ENCODE measurements at regions not wholly inside any gene's neighbourhood (a gene's known extent, or its start where the extent isn't known, plus 50 kb on each side); places are given as distances from the start of the nearest gene placed in this dataset.
A peak's percentile ranks its signal among the peaks of the same experiment; 100 is the strongest.

DNA sequence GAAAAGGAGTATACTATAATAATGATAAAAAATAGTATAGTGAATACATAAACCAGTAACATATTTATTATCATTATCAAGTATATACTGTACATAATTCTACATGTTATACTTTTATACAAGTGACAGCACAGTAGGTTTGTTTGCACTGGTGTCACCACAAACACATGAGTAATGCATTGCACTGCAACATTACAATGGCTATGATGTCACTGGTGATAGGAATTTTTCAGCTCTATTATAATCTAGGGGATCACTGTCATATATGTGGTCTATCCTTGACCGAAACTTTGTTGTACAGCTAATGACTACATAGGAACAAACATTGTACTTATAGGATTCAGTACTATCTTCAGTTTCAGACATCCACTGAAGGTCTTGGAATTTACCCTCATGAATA lies 165.8 kb upstream of the SYT1 start:
- in situ Hi-C loops (cut with HindIII; ENCODE audit: low pct_unique_long_range_greater_than_20kb, low sequenced_read_pairs): no loop called here
- DNase-seq (ENCODE audit: low read depth): no peak

DNA sequence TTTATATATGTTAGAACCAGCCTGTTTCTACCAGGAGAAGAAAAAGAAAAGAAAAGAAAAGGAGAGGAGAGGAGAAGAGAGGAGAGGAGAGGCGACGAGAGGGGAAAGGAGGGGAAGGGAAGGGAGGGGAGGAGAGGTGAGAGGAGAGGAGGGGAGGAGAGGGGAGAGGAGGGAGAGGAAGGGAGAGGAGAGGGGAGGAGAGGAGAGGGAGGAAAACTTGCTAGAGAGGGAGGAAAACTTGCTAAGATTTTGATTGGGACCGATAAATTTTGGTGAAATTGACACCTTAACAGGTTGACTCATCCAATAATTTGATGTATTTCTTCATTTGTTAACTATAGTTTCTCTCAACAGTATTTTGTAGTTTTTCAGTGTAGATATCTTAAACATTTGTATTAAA lies 164.0 kb upstream of the SYT1 start:
- in situ Hi-C loops (cut with HindIII; ENCODE audit: low pct_unique_long_range_greater_than_20kb, low sequenced_read_pairs): no loop called here

DNA sequence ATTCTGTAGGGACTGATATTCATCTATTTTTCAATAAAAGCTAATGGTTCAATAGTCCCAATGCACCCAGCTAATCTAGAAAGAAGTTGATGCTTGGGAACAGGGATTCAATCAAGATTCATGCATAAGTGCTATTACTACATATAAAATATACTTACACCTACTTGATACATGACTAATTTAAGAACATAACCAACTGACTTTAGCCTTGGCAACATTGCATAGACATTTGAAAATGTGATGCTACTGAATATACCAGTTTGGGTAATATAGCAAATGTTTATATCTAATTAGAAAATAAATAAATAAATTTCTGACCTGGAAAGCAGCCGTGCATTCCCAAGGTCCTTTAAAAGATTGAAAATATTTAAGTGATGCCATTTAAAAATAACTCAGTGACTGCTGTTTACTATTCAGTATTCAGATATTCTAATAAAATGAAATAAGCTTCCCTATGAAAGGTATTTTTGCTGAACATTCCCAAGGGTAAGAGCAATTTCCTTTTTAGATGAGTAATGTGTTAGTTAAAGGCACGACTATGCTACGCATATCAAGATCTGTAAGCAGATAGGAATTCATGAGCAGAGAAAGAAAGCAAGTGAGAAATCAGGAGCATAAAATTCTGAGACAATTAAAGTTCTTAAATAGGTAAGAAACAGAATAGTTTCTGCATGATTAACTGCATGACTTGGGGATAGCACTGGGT lies 160.6 kb upstream of the SYT1 start:
- DNase-seq (ENCODE audit: low read depth): peak; percentile 81
- in situ Hi-C loops (cut with HindIII; ENCODE audit: low pct_unique_long_range_greater_than_20kb, low sequenced_read_pairs): no loop called here

More for the DNA sequence above, 164.0 kb upstream of the SYT1 start:
- DNase-seq (ENCODE audit: low read depth): no peak

- in situ Hi-C loops (cut with HindIII; ENCODE audit: low pct_unique_long_range_greater_than_20kb, low sequenced_read_pairs): no loop called here
- no peak for DNase-seq (ENCODE audit: low read depth)
Measured at GRCh38 chr12:78711954-78712353, 152.6 kb upstream of the SYT1 start.

DNA sequence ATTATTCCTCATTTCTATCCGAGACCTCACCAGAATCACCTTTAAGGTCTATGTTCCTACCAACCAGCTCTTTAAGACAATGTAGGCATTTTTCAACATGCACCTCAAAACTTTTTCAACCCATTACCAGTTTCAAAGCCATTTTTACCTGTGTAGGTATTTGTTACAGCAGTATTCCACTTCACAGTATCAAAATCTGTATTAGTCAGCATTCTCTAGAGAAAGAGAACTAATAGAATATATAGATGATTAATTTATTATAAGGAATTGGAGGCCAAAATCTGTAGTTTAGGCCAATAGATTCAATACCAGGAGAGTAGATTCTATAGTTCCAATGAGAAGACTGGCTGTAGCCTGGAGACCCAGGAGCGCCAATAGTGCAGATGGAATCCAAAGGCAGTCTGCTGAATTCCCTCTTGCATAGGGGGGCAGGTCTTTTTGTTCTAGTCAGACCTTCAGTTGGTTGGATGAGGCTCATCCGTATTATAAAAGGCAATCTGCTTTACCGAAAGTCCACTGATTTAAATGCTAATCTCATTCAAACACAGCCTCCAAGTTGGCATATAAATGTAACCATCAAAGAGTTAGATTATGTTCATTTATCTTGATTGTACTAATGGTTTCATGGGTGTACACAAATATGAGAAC lies 151.6 kb upstream of the SYT1 start:
- in situ Hi-C loops (cut with HindIII; ENCODE audit: low pct_unique_long_range_greater_than_20kb, low sequenced_read_pairs): no loop called here
- no peak for DNase-seq (ENCODE audit: low read depth)

DNA sequence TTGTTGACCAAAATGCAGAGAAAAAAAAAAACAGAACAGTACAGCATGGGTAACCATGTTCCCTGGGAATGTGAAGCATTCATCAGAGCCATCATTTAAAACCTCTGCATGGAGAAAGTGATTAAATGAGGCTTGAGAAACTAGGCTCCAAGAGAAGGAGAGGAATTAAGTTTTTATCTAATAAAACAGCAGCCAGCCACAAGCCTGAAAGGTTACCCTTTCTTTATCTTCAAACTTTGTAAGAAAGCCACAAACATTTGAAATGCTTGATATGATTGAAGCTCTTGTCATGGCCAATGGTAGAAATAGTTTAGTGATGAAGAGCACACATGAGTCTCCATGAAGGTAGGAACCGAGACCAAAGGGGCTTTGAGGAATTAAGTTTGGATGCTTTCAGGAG lies 144.9 kb upstream of the SYT1 start:
- in situ Hi-C loops (cut with HindIII; ENCODE audit: low pct_unique_long_range_greater_than_20kb, low sequenced_read_pairs): no loop called here
- no peak for DNase-seq (ENCODE audit: low read depth)

DNA sequence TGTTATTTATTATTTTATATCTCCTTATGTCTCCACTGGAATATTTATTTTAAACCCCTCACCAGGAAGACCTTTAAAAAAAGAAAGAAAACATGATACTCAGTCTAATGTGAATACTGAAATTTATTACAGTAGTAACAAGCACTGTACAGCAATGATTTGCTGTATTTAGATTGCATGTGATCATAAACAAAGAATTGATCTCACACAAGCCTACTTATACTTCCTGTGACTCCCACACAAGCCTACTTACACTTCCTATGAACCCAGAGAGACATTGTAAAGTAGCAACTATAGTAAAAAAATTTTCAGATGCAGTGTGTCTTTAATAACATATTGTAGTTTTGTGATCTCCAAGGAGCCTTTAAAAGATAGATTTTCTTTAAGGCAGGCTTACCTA lies 142.7 kb upstream of the SYT1 start:
- in situ Hi-C loops (cut with HindIII; ENCODE audit: low pct_unique_long_range_greater_than_20kb, low sequenced_read_pairs): no loop called here
- no peak for DNase-seq (ENCODE audit: low read depth)

- no peak for DNase-seq (ENCODE audit: low read depth)
- in situ Hi-C loops (cut with HindIII; ENCODE audit: low pct_unique_long_range_greater_than_20kb, low sequenced_read_pairs): no loop called here
Measured at GRCh38 chr12:78725033-78725432, 139.5 kb upstream of the SYT1 start.

GRCh38 chr12:78725951-78726580 lies 138.5 kb upstream of the SYT1 start:
- no peak for DNase-seq (ENCODE audit: low read depth)

DNA sequence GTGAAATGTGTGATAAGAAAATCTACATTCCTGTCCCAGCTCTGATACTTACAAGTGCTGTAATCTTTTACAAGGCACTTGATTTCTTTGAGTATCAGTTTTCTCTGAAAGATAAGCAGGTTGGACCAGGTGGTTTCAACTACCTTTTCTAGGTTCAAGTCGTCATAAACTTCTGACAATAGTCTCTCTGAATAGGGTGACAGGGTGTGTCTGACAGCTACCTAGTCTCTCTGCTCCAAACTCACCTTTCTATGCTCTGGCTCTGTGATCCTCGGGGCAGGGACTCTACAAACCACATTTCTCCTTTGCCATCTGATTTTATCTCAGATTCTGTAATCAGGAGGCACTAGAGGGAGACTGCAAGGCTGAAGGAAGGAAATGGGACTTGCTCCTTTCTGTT lies 137.7 kb upstream of the SYT1 start:
- in situ Hi-C loops (cut with HindIII; ENCODE audit: low pct_unique_long_range_greater_than_20kb, low sequenced_read_pairs): no loop called here
- DNase-seq (ENCODE audit: low read depth): no peak

More at GRCh38 chr12:78725951-78726580, 138.5 kb upstream of the SYT1 start:
- in situ Hi-C loops (cut with HindIII; ENCODE audit: low pct_unique_long_range_greater_than_20kb, low sequenced_read_pairs): no loop called here

DNA sequence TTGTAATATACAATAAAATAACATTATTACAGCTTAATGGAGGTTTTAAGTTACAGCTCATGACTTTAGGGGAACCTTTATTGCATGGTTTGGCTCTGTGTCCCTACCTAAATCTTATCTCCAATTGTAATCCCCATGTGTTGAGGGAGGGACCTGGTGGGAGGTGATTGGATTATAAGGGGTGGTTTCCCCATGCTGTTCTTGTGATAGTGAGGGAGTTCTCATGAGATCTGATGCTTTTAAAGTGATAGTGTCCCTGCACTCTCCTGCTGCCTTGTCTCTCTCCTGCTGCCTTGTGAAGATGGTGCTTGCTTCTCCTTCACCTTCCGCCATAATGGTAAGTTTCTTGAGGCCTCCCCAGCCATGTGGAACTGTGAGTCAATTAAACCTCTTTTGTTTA lies 132.1 kb upstream of the SYT1 start:
- in situ Hi-C loops (cut with HindIII; ENCODE audit: low pct_unique_long_range_greater_than_20kb, low sequenced_read_pairs): no loop called here
- no peak for DNase-seq (ENCODE audit: low read depth)

DNA sequence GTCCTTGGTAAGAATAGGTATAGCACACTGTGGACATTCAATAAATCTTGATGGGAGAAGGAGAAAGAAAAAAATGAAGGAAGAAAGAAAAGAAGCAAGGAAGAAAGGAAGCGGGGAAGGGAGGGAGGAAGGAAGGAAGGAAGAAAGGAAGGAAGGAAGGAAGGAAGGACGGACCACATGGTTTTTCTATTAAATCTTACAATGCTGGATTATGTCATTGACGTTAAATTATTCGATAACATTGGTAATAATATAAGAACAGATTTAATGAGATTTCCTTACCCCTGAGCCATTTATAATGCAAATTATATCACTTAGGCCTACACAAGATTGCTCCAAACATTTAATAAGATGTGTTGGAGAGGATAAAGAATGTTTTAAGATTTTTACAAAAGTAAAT lies 124.9 kb upstream of the SYT1 start:
- in situ Hi-C loops (cut with HindIII; ENCODE audit: low pct_unique_long_range_greater_than_20kb, low sequenced_read_pairs): no loop called here
- no peak for DNase-seq (ENCODE audit: low read depth)

DNA sequence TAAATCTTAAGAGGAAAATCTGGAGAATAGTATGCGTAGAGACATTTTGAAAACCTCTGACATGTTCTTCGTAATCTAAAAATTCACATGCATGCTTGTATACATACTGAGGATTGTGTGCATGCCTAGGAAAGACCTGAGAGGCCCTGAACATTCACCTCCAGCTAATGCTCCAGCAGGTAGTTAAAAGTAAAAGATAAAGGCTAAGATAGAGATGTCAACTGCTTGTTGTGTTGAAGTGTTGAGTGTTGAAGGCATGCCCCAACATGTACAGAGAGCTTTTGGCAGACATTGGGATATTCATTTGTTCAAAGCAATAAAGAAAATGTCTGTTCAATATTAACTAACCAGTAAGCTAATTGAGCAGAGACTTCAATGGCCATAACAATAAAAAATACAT lies 118.6 kb upstream of the SYT1 start:
- in situ Hi-C loops (cut with HindIII; ENCODE audit: low pct_unique_long_range_greater_than_20kb, low sequenced_read_pairs): no loop called here
- DNase-seq (ENCODE audit: low read depth): no peak

GRCh38 chr12:78753058-78753457 lies 111.5 kb upstream of the SYT1 start:
- no peak for DNase-seq (ENCODE audit: low read depth)
- in situ Hi-C loops (cut with HindIII; ENCODE audit: low pct_unique_long_range_greater_than_20kb, low sequenced_read_pairs): no loop called here

- in situ Hi-C loops (cut with HindIII; ENCODE audit: low pct_unique_long_range_greater_than_20kb, low sequenced_read_pairs): no loop called here
- no peak for DNase-seq (ENCODE audit: low read depth)
Measured at GRCh38 chr12:78756936-78757335, 107.6 kb upstream of the SYT1 start.

GRCh38 chr12:78759367-78759766 lies 105.2 kb upstream of the SYT1 start:
- in situ Hi-C loops (cut with HindIII; ENCODE audit: low pct_unique_long_range_greater_than_20kb, low sequenced_read_pairs): no loop called here
- peak; percentile 63 for DNase-seq (ENCODE audit: low read depth)

DNA sequence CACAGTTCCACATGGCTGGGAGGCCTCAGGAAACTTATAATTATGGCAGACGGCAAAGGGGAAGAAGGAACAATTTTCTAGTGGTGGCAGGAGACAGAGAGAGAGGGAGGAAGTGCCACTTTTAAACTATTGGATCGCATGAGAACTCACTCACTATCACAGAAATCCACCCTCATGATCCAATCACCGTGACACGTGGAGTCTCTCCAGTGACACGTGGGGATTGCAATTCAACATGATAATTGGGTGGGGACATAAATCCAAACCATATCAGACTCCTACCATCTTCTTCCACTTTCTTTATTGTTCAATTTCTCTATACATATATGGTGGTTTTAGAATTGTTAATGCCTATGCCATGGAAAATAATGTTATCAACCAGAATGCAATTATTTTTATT lies 103.7 kb upstream of the SYT1 start:
- DNase-seq (ENCODE audit: low read depth): no peak
- in situ Hi-C loops (cut with HindIII; ENCODE audit: low pct_unique_long_range_greater_than_20kb, low sequenced_read_pairs): no loop called here

GRCh38 chr12:78764913-78765312 lies 99.7 kb upstream of the SYT1 start:
- DNase-seq (ENCODE audit: low read depth): no peak
- in situ Hi-C loops (cut with HindIII; ENCODE audit: low pct_unique_long_range_greater_than_20kb, low sequenced_read_pairs): no loop called here

GRCh38 chr12:78767264-78767981 lies 97.2 kb upstream of the SYT1 start:
- peak; percentile 18 for DNase-seq (ENCODE audit: low read depth)
- in situ Hi-C loops (cut with HindIII; ENCODE audit: low pct_unique_long_range_greater_than_20kb, low sequenced_read_pairs): no loop called here

Measured in Caki2 (cell line).